Lower lobe of right lung (tissue), 2 donors: ENCODE measurements at regions not wholly inside any gene's neighbourhood (a gene's known extent, or its start where the extent isn't known, plus 50 kb on each side); places are given as distances from the start of the nearest gene placed in this dataset.

Source experiments
- ATAC-seq, 2 donors: fragments of 200-7000 bp; cut with Tn5 transposase; one replicate each; pipeline ENCODE4 v1.9.1; 2020 to 2022; ENCODE audit warnings: mild to moderate bottlenecking in 2 of 2, moderate library complexity in 2 of 2
- DNase-seq: peaks from one replicate; pipeline ENCODE4 v3.0.0-alpha.2; 2020
- H3K27ac ChIP-seq: fragments of 200-600 bp; one replicate; pipeline ENCODE4 v1.8.0; 2022
- H3K27me3 ChIP-seq: fragments of 200-600 bp; one replicate; pipeline ENCODE4 v1.8.0; 2022; ENCODE audit warnings: low read depth
- H3K36me3 ChIP-seq: fragments of 200-600 bp; one replicate; pipeline ENCODE4 v1.8.0; 2022; ENCODE audit warnings: mild to moderate bottlenecking
- H3K4me1 ChIP-seq: fragments of 200-600 bp; one replicate; pipeline ENCODE4 v1.8.0; 2022
- H3K4me3 ChIP-seq: fragments of 200-600 bp; one replicate; pipeline ENCODE4 v1.8.0; 2022; ENCODE audit warnings: mild to moderate bottlenecking
- H3K9me3 ChIP-seq: fragments of 200-600 bp; one replicate; pipeline ENCODE4 v1.8.0; 2022
- CTCF ChIP-seq: fragments of 200-600 bp; IDR thresholded peaks from one replicate; pipeline ENCODE4 v1.8.0; 2022; ENCODE audit warnings: antibody characterized with exemption, mild to moderate bottlenecking
- intact Hi-C: fragments of 100-400 bp; cut with DNase I; formaldehyde crosslinking; loops from one replicate; pipeline ENCODE4 v1.11.0; 2022
- donor health status: DM: no; HTN: yes; CAD: no; lungs with severe emphysema.

GRCh38 chr2:212914392-212914791 is 237.0 kb downstream of the IKZF2 start:
- no peaks in the 10 kb centered on the region for H3K36me3 ChIP-seq
- H3K27ac ChIP-seq, result no peak overlapping the region
- no peak overlapping the region for H3K4me3 ChIP-seq
- H3K9me3 ChIP-seq, result no peaks in the 10 kb centered on the region
- no peaks in the 10 kb centered on the region for H3K4me1 ChIP-seq
- ATAC-seq (no peak), DNase-seq (no peak)
- no peak for TF ChIP-seq CTCF
- H3K27me3 ChIP-seq, result no peaks in the 10 kb centered on the region
- intact Hi-C loops, result no loop called here

DNA sequence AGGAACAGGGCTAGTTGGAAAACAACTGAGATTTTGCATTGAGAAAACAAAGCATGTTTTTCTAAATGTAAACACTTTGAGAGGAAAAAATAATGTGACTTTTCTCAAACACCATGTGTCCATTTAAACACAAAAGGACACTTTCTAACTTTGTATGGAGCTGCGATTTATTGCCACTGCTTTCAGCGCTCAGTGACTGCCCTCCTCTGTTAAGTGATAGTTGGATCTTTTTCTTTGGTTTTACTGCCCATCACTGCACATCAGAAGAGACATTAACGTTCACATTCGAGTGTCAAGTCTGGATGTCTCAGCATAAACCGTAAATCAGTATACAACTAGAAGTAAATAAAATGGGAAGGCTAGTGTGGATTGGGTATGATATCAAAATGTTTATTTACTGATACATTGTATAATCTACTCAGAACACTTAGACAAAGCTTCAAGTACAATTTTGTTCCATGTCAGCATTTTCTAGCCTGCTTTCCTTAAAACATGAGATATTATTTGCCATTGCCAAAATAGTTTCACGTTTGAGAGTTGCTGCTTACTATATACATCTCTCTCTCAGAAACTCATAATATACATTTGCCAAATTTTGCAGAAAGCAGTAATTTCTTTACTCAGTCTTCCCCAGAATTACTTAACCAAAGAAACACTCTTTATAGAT is 237.6 kb downstream of the IKZF2 start:
- Histone ChIP-seq H3K4me3 (no peak overlapping the region), H3K27me3 (no peaks in the 10 kb centered on the region), H3K9me3 (no peaks in the 10 kb centered on the region), H3K4me1 (no peaks in the 10 kb centered on the region), H3K36me3 (no peaks in the 10 kb centered on the region), H3K27ac (no peak overlapping the region)
- ATAC-seq, result no peak
- no peak for TF ChIP-seq CTCF
- DNase-seq, result no peak
- intact Hi-C loops, result no loop called here

DNA sequence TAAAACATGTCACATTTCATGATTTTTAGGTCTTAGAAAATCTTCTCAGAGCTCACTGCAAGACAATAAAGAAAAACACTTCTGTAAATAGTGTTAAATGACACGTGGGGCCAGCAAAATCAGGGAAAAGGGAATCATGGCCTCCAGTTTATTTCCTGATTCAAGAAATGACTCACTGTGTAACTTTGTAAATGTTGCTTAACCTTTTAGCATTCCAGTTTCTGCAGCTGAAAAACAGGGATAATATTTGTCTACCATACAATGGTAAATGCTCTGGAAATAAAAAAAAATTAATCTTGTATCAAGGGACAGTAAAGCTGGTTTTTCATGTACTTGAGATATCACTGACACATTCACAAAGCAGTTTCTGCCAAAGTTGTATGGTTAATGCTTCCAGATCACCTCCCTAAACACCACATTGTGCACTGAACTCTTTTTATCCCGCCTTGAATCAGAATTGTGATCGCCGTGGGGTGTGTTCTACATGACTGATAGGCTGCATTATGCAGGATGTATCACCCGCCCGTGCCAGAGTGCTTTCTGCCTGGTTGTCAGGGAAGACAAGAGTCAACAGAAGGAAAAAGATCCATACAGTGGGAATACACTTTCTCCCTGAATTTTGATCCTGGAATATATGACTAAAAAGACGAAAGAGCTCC is 238.8 kb downstream of the IKZF2 start:
- Histone ChIP-seq H3K27ac (no peak overlapping the region), H3K4me3 (no peak overlapping the region), H3K27me3 (no peaks in the 10 kb centered on the region), H3K4me1 (no peaks in the 10 kb centered on the region), H3K36me3 (no peaks in the 10 kb centered on the region), H3K9me3 (no peaks in the 10 kb centered on the region)
- DNase-seq (no peak), ATAC-seq (peak in 1 of 2 donors; percentile 38)
- intact Hi-C loops, result no loop called here
- TF ChIP-seq CTCF, result no peak

DNA sequence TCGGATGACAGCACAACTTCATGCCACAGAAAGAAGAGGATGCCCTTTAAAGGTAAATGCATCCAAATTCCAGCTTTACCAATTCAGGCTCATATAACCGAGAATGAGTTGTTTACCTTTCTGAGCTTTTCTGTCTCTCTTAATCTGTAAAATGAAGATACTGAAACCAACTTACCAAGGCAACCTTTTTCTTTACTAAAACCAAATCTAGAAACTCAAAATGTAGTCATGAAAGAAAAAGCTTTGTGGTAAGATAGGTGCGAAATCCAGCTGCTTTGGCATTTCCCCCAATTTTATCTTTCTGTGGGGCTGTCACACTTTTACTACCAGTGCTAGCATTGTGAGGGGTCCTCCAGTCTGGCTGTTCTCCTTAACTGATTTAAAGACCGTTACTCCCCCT is 240.4 kb downstream of the IKZF2 start:
- intact Hi-C loops, result no loop called here
- H3K36me3 ChIP-seq, result no peaks in the 10 kb centered on the region
- no peak overlapping the region for H3K4me3 ChIP-seq

GRCh38 chr2:212908682-212909435 is 242.6 kb downstream of the IKZF2 start:
- no peaks in the 10 kb centered on the region for H3K36me3 ChIP-seq
- H3K4me1 ChIP-seq, result no peaks in the 10 kb centered on the region
- ATAC-seq (peak in 1 of 2 donors; percentile 58), DNase-seq (no peak)
- H3K27ac ChIP-seq, result no peak overlapping the region
- intact Hi-C loops, result no loop called here
- H3K27me3 ChIP-seq, result no peaks in the 10 kb centered on the region
- H3K4me3 ChIP-seq, result no peak overlapping the region
- H3K9me3 ChIP-seq, result no peaks in the 10 kb centered on the region
- no peak for TF ChIP-seq CTCF

More for the DNA sequence above, 240.4 kb downstream of the IKZF2 start:
- TF ChIP-seq CTCF, result no peak
- Histone ChIP-seq H3K4me1 (no peaks in the 10 kb centered on the region), H3K27me3 (no peaks in the 10 kb centered on the region), H3K27ac (no peak overlapping the region), H3K9me3 (no peaks in the 10 kb centered on the region)
- DNase-seq, result no peak
- no peak for ATAC-seq
